ENCODE measurements at regions not wholly inside any gene's neighbourhood (a gene's known extent, or its start where the extent isn't known, plus 50 kb on each side); places are given as distances from the start of the nearest gene placed in this dataset.

DNA sequence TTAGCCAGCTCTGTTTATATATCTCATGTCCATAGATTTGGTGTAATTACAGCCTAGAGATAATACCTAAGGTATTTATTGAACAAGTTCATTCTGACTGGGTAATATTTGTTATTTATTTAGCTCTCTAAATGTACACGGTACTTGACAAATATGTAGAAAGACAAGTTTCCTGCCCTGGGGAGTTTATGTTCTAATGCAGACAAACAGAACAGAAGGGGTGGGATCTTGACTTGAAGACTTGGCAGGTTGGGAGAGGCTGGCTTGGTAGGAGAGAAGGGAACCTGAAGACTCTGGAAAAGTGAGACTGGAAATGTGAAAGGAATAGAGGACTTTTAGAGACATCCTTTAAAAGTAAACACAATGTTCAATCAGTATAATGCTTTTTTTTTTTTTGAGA, 97.7 kb upstream of the CDK6 start:
- in situ Hi-C loops (cut with HindIII; ENCODE audit: low sequenced_read_pairs), result no loop called here
- no peak for DNase-seq (ENCODE audit: low read depth)
- no peak for TF ChIP-seq CTCF (IDR thresholded peaks at IDR 0.05; ENCODE audit: low read depth, low read length, missing control alignments)
- no peak overlapping the region for H3K4me3 ChIP-seq (ENCODE audit: low read depth, low read length)

DNA sequence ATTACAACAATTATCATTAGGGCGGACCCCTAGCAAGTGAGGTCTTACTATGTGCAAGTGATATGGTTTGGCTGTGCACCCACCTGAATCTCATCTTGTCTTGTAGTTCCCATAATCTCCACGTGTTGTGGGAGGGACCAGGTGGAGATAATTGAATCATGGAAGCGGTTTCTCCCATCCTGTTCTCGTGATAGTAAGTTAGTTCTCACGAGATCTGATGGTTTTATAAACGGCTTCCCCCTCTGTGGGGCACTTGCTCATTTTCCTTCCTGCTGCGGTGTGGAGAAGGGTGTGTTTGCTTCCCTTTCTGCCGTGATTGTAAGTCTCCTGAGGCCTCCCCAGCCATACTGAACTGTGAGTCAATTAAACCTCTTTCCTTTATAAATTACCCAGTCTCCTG, 96.1 kb upstream of the CDK6 start:
- no peak overlapping the region for H3K4me3 ChIP-seq (ENCODE audit: low read depth, low read length)
- in situ Hi-C loops (cut with HindIII; ENCODE audit: low sequenced_read_pairs), result no loop called here
- TF ChIP-seq CTCF (IDR thresholded peaks at IDR 0.05; ENCODE audit: low read depth, low read length, missing control alignments), result no peak

DNA sequence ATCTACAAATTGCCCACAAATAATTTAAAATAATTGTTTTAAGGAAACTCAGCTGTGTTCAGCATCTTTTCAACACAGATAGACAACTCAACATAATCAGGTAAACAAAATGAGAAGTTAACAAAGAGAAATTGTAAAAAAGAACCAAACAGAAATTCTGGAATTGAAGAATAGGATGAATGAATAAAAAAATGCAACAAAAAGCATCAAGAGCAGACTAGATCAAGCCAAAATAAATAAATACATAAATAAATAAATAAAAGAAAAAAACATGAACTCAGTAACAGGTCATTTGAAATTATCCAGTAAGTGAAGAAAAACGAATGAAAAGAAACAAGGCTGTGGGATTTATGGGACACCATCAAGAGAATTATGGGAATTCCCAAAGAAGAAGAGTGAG, 94.0 kb upstream of the CDK6 start:
- no peak overlapping the region for H3K4me3 ChIP-seq (ENCODE audit: low read depth, low read length)
- no peak for TF ChIP-seq CTCF (IDR thresholded peaks at IDR 0.05; ENCODE audit: low read depth, low read length, missing control alignments)
- no peak for DNase-seq (ENCODE audit: low read depth)
- in situ Hi-C loops (cut with HindIII; ENCODE audit: low sequenced_read_pairs), result no loop called here

More for the DNA sequence above, 96.1 kb upstream of the CDK6 start:
- no peak for DNase-seq (ENCODE audit: low read depth)

GRCh38 chr7:92926697-92927044, 90.3 kb upstream of the CDK6 start:
- H3K4me3 ChIP-seq (ENCODE audit: low read depth, low read length), result no peak overlapping the region
- in situ Hi-C loops (cut with HindIII; ENCODE audit: low sequenced_read_pairs), result no loop called here

GRCh38 chr7:92925876-92926696, 89.7 kb upstream of the CDK6 start:
- H3K4me3 ChIP-seq (ENCODE audit: low read depth, low read length), result no peak overlapping the region
- no peak for DNase-seq (ENCODE audit: low read depth)
- in situ Hi-C loops (cut with HindIII; ENCODE audit: low sequenced_read_pairs), result no loop called here
- no peak for TF ChIP-seq CTCF (IDR thresholded peaks at IDR 0.05; ENCODE audit: low read depth, low read length, missing control alignments)

More at GRCh38 chr7:92926697-92927044, 90.3 kb upstream of the CDK6 start:
- TF ChIP-seq CTCF (IDR thresholded peaks at IDR 0.05; ENCODE audit: low read depth, low read length, missing control alignments), result no peak
- DNase-seq (ENCODE audit: low read depth), result no peak

DNA sequence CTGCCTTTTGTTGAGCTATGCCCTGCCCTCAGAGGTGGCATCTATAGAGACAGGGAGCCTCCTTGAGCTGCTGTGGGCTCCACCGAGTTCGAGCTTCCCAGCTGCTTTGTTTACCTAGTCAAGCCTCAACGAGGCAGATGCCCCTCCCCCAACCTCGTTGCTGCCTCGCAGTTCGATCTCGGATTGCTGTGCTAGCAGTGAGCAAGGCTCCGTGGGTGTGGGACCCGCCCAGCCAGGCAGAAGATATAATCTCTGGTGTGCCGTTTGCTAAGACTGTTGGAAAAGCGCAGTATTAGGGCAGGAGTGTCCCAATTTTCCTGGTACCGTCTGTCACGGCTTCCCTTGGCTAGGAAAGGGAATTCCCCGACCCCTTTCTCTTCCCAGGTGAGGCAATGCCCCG, 88.4 kb upstream of the CDK6 start:
- no peak for TF ChIP-seq CTCF (IDR thresholded peaks at IDR 0.05; ENCODE audit: low read depth, low read length, missing control alignments)
- in situ Hi-C loops (cut with HindIII; ENCODE audit: low sequenced_read_pairs), result no loop called here
- no peak overlapping the region for H3K4me3 ChIP-seq (ENCODE audit: low read depth, low read length)
- no peak for DNase-seq (ENCODE audit: low read depth)
